A549 (cell line): ENCODE measurements at regions not wholly inside any gene's neighbourhood (a gene's known extent, or its start where the extent isn't known, plus 50 kb on each side); places are given as distances from the start of the nearest gene placed in this dataset.

ENCODE experiments used
- ATAC-seq, 2 experiments: fragments of 200-7000 bp in 1 of 2; fragments of >200 bp in 1 of 2; cut with Nextera tagmentation in 1 of 2; cut with Tn5 transposase in 1 of 2; 3 replicates each; pipeline versions ENCODE4 v1.8.0 to v1.9.1; 2018 to 2020; ENCODE audit warnings: mild to moderate bottlenecking in 1 of 2, moderate library complexity in 1 of 2
- CTCF ChIA-PET: fragments of 300-600 bp; sonication (Branson Sonifier 250); formaldehyde crosslinking; extraction: SDS; loops from one replicate; lab custom pipeline; 2021; ENCODE audit warnings: antibody characterized with exemption, inconsistent platforms; lab: Yijun Ruan, JAX
- POLR2A ChIA-PET: fragments of 350-600 bp; formaldehyde crosslinking; extraction: SDS; loops from one replicate; lab custom pipeline; 2021; ENCODE audit warnings: antibody characterized with exemption, inconsistent platforms; lab: Yijun Ruan, JAX
- DNase-seq, 2 experiments: peaks; one replicate each; pipeline versions ENCODE4 v3.0.0 to v3.0.0-alpha.2; 2011 to 2016; ENCODE audit warnings: low read depth in 1 of 2, low spot score in 1 of 2
- FAIRE-seq: peaks from 2 replicates; lab custom pipeline; 2011; peaks lifted over from hg19 to GRCh38; lab: Jason Lieb, UNC
- H3K27ac ChIP-seq, 2 experiments: fragments of >200 bp; sonication (Bioruptor Twin); formaldehyde crosslinking; 3 replicates each; pipeline ENCODE4 v1.5.1; 2016 to 2017
- H3K4me1 ChIP-seq: fragments of >200 bp; sonication (Bioruptor Twin); formaldehyde crosslinking; 3 replicates; pipeline ENCODE4 v1.6.1; 2016
- H3K4me2 ChIP-seq: fragments of >200 bp; sonication (Bioruptor Twin); formaldehyde crosslinking; 3 replicates; pipeline ENCODE4 v1.6.1; 2016
- H3K4me3 ChIP-seq: fragments of >200 bp; sonication (Bioruptor Twin); formaldehyde crosslinking; 3 replicates; pipeline ENCODE4 v1.5.1; 2016
- H3K9me3 ChIP-seq: fragments of >200 bp; sonication (Bioruptor Twin); formaldehyde crosslinking; 3 replicates; pipeline ENCODE4 v1.6.1; 2016
- CEBPB ChIP-seq, 2 experiments: fragments of >200 bp in 1 of 2; sonication (Bioruptor Twin) in 1 of 2; formaldehyde crosslinking in 1 of 2; IDR thresholded peaks; 2 replicates each; pipeline ENCODE4 v1.6.1; 2012 to 2016
- CTCF ChIP-seq: fragments of >200 bp; sonication (Bioruptor Twin); formaldehyde crosslinking; IDR thresholded peaks from 3 replicates; pipeline ENCODE4 v1.5.1; 2016
- EHMT2 ChIP-seq: fragments of 200-600 bp; sonication (generic); IDR thresholded peaks from 2 replicates; pipeline ENCODE4 v1.6.1; 2016; ENCODE audit warnings: antibody characterized with exemption, low read depth, mild to moderate bottlenecking, moderate library complexity
- EP300 ChIP-seq, 2 experiments: fragments of >200 bp; sonication (Bioruptor Twin); formaldehyde crosslinking; IDR thresholded peaks; 2 replicates in 1 of 2; 3 replicates in 1 of 2; pipeline ENCODE4 v1.6.1; 2016 to 2017
- FOSB ChIP-seq: fragments of 250-450 bp; sonication (Bioruptor Pico); IDR thresholded peaks from 2 replicates; pipeline ENCODE4 v1.5.0; 2020; ENCODE audit warnings: mild to moderate bottlenecking, moderate library complexity
- FOSL2 ChIP-seq, 2 experiments: fragments of 450-650 bp in 1 of 2; fragments of >200 bp in 1 of 2; sonication (Bioruptor Twin) in 1 of 2; formaldehyde crosslinking; IDR thresholded peaks; 2 replicates each; pipeline versions ENCODE4 v1.5.0 to v1.6.1; 2016 to 2020; ENCODE audit warnings: mild to moderate bottlenecking in 1 of 2, moderate library complexity in 1 of 2
- FOXS1 ChIP-seq: fragments of 250-450 bp; sonication (Bioruptor Pico); IDR thresholded peaks from 2 replicates; pipeline ENCODE4 v1.5.0; 2020; ENCODE audit warnings: mild to moderate bottlenecking, moderate library complexity
- GATA3 ChIP-seq: IDR thresholded peaks from 2 replicates; pipeline ENCODE4 v1.6.1; 2012; ENCODE audit warnings: borderline replicate concordance
- HEYL ChIP-seq: fragments of 250-450 bp; sonication (Bioruptor Pico); IDR thresholded peaks from 2 replicates; pipeline ENCODE4 v1.8.0; 2021; ENCODE audit warnings: mild to moderate bottlenecking, moderate library complexity
- HOXA7 ChIP-seq: fragments of 250-450 bp; sonication (Bioruptor Pico); IDR thresholded peaks from 2 replicates; pipeline ENCODE4 v1.5.0; 2020; ENCODE audit warnings: mild to moderate bottlenecking, moderate library complexity
- HOXB13 ChIP-seq: fragments of 250-450 bp; sonication (Bioruptor Pico); IDR thresholded peaks from 2 replicates; pipeline ENCODE4 v1.5.0; 2020; ENCODE audit warnings: low read depth, mild to moderate bottlenecking, moderate library complexity
- HOXB5 ChIP-seq: fragments of 250-450 bp; sonication (Bioruptor Pico); IDR thresholded peaks from 2 replicates; pipeline ENCODE4 v1.5.0; 2020; ENCODE audit warnings: mild to moderate bottlenecking, moderate library complexity
- JUNB ChIP-seq: fragments of >200 bp; sonication (Bioruptor Twin); formaldehyde crosslinking; IDR thresholded peaks from 2 replicates; pipeline ENCODE4 v1.6.1; 2016
- KDM1A ChIP-seq: fragments of 200-600 bp; sonication (generic); IDR thresholded peaks from 2 replicates; pipeline ENCODE4 v1.6.1; 2016; ENCODE audit warnings: low read depth, mild to moderate bottlenecking
- MAFK ChIP-seq: fragments of 450-650 bp; IDR thresholded peaks from 2 replicates; pipeline ENCODE4 v1.6.1; 2014; ENCODE audit not compliant: partially characterized antibody
- MAZ ChIP-seq: fragments of 150-350 bp; IDR thresholded peaks from 2 replicates; pipeline ENCODE4 v1.6.1; 2014; ENCODE audit warnings: antibody characterized with exemption, low read depth, low read length, borderline replicate concordance
- MYC ChIP-seq: IDR thresholded peaks from 2 replicates; pipeline ENCODE4 v1.6.1; 2012; ENCODE audit warnings: mild to moderate bottlenecking, inconsistent platforms, low read length, improper control_type of control experiment, borderline replicate concordance
- NFE2L2 ChIP-seq: fragments of 150-350 bp; conservative IDR thresholded peaks from 2 replicates; pipeline ENCODE4 v1.6.1; 2014; ENCODE audit warnings: low read length
- NR3C1 ChIP-seq: fragments of >200 bp; sonication (Bioruptor Twin); formaldehyde crosslinking; IDR thresholded peaks from 3 replicates; pipeline ENCODE4 v1.6.1; 2017
- POLR2AphosphoS2 ChIP-seq: conservative IDR thresholded peaks from 2 replicates; pipeline ENCODE4 v1.6.1; 2012; ENCODE audit warnings: low read length, improper control_type of control experiment, inconsistent platforms
- REST ChIP-seq: fragments of 200-600 bp; sonication (generic); IDR thresholded peaks from 2 replicates; pipeline ENCODE4 v1.6.1; 2016; ENCODE audit warnings: antibody characterized with exemption, mild to moderate bottlenecking, moderate library complexity
- SMC3 ChIP-seq: fragments of >200 bp; sonication (Bioruptor Twin); formaldehyde crosslinking; IDR thresholded peaks from 3 replicates; pipeline ENCODE4 v1.6.1; 2018; ENCODE audit warnings: inconsistent platforms
- SREBF2 ChIP-seq: fragments of 450-650 bp; IDR thresholded peaks from 2 replicates; pipeline ENCODE4 v1.6.1; 2014; ENCODE audit warnings: mild to moderate bottlenecking, moderate library complexity
- ZNF302 ChIP-seq: fragments of 250-450 bp; sonication (Bioruptor Pico); IDR thresholded peaks from 2 replicates; pipeline ENCODE4 v1.9.0; 2021; ENCODE audit warnings: inconsistent platforms, mild to moderate bottlenecking, moderate library complexity
- WGBS: methylation state at CpG from one replicate; pipeline ENCODE4 v1.1.6; 2017; ENCODE audit errors: missing lambda C conversion rate; 5-methylcytosine and 5-hydroxymethylcytosine counted together
- TF ChIP-seq, protein P1 (sequence below): IDR thresholded peaks from 2 replicates; pipeline ENCODE4 v1.6.1; 2012

- no peak for TF ChIP-seq MAZ
- TF ChIP-seq NFE2L2, result peak; percentile 96
- TF ChIP-seq FOSL2 (IDR thresholded peaks at IDR 0.05), result no peak
- TF ChIP-seq FOSL2 (CRISPR knock-in tag; IDR thresholded peaks at IDR 0.05), result 0 out of 2 replicates have a peak, but pooled peaks have one; percentile 20
- no peak for TF ChIP-seq EHMT2
- peak; percentile 97 for TF ChIP-seq MAFK
- TF ChIP-seq GATA3, result peak; percentile 31; the same call in 1 of the 2 replicates
- TF ChIP-seq HOXB5 (CRISPR knock-in tag), result 0 out of 2 replicates have a peak, but pooled peaks have one; percentile 12
- peak in 1 of 2 experiments; percentile 61; a peak in 1 of 5 replicates for TF ChIP-seq EP300 (IDR thresholded peaks at IDR 0.05)
- TF ChIP-seq HEYL (CRISPR knock-in tag), result no peak
- TF ChIP-seq JUNB, result 0 out of 2 replicates have a peak, but pooled peaks have one; percentile 14
- no peak for TF ChIP-seq SMC3
- TF ChIP-seq REST, result no peak
- ATAC-seq (peak; percentile 85 to 98), FAIRE-seq (no peak), DNase-seq (peak; percentile 32 to 88)
- no peak overlapping the region for H3K4me3 ChIP-seq
- CTCF ChIA-PET, result interaction anchor here (1.1 to 3.0 kb wide), 2 partner anchors 9 to 179 kb away, joined by 3 to 11 read pairs; no protein-coding TSS in a partner anchor
- no peaks in the 10 kb centered on the region for H3K9me3 ChIP-seq
- WGBS, result 55% methylated on average over 11 of the region's 11 CpGs
- H3K27ac ChIP-seq, result peak overlapping the region; percentile 72 to 73
- POLR2A ChIA-PET, result no interaction called here
- peaks cover 15% of the 10 kb centered on the region; the same call in 2 of the 3 replicates for H3K4me1 ChIP-seq
- peak overlapping the region; percentile 38 for H3K4me2 ChIP-seq
These were observed 88.2 kb downstream of the PSMG1 start for GRCh38 chr21:39094847-39095579.

- ATAC-seq (no peak), DNase-seq (no peak), FAIRE-seq (no peak)
- Histone ChIP-seq H3K4me3 (no peak overlapping the region), H3K27ac (peak overlapping the region; percentile 72 to 73), H3K4me2 (peak overlapping the region; percentile 38; the same call in 2 of the 3 replicates), H3K9me3 (no peaks in the 10 kb centered on the region), H3K4me1 (peaks cover 15% of the 10 kb centered on the region; the same call in 2 of the 3 replicates)
- POLR2A ChIA-PET, result no interaction called here
- CTCF ChIA-PET, result interaction anchor here (3.0 kb wide), 1 partner anchor 8 kb away, joined by 11 read pairs; no protein-coding TSS in a partner anchor
- WGBS, result 86% methylated on average over 11 of the region's 11 CpGs
- TF ChIP-seq SREBF2 (no peak), ZNF302 (no peak), KDM1A (no peak), HOXB13 (no peak), MAZ (no peak), MYC (no peak), REST (no peak), FOXS1 (CRISPR knock-in tag) (no peak), POLR2AphosphoS2 (no peak), FOSB (CRISPR knock-in tag) (no peak), CTCF (no peak), FOSL2 (IDR thresholded peaks at IDR 0.05) (no peak), FOSL2 (CRISPR knock-in tag; IDR thresholded peaks at IDR 0.05) (no peak), HOXA7 (CRISPR knock-in tag) (no peak), NR3C1 (no peak), CEBPB (IDR thresholded peaks at IDR 0.05) (no peak)
- TF ChIP-seq, protein P1, sequence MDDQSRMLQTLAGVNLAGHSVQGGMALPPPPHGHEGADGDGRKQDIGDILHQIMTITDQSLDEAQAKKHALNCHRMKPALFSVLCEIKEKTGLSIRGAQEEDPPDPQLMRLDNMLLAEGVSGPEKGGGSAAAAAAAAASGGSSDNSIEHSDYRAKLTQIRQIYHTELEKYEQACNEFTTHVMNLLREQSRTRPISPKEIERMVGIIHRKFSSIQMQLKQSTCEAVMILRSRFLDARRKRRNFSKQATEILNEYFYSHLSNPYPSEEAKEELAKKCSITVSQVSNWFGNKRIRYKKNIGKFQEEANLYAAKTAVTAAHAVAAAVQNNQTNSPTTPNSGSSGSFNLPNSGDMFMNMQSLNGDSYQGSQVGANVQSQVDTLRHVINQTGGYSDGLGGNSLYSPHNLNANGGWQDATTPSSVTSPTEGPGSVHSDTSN, result no peak
These were observed 89.0 kb downstream of the PSMG1 start for GRCh38 chr21:39094087-39094780.
